Activated naive CD4-positive, alpha-beta T cell treated with anti-CD3 and anti-CD28 coated beads for 36 hours (primary cell): ENCODE measurements at regions not wholly inside any gene's neighbourhood (a gene's known extent, or its start where the extent isn't known, plus 50 kb on each side); places are given as distances from the start of the nearest gene placed in this dataset.
"Not testable (repeated sequence)": the region's sequence is repeated elsewhere in the genome, so short reads cannot be mapped to it uniquely, and the experiment has no call there.

Experiments used
- CTCF ChIA-PET: fragments of 350-600 bp; sonication (Branson Sonifier 250); formaldehyde crosslinking; loops from one replicate; lab custom pipeline; 2021; ENCODE audit warnings: antibody characterized with exemption; lab: Charles Lee
- DNase-seq: peaks from one replicate; pipeline ENCODE4 v3.0.0-alpha.2; 2020
- H3K27ac Mint-ChIP-seq: one replicate; pipeline ENCODE4 v1.8.0; 2021; ENCODE audit warnings: mild to moderate bottlenecking, mixed read lengths
- H3K27me3 Mint-ChIP-seq: one replicate; pipeline ENCODE4 v1.8.0; 2021; ENCODE audit warnings: low read depth, mixed read lengths
- H3K36me3 Mint-ChIP-seq: one replicate; pipeline ENCODE4 v1.8.0; 2021; ENCODE audit warnings: low read depth, mixed read lengths
- H3K4me1 Mint-ChIP-seq: one replicate; pipeline ENCODE4 v1.8.0; 2021; ENCODE audit warnings: low read depth, mixed read lengths
- H3K4me3 Mint-ChIP-seq: one replicate; pipeline ENCODE4 v1.8.0; 2021; ENCODE audit warnings: mild to moderate bottlenecking, moderate library complexity, mixed read lengths
- H3K9me3 Mint-ChIP-seq: one replicate; pipeline ENCODE4 v1.8.0; 2021; ENCODE audit warnings: mixed read lengths
- intact Hi-C: fragments of 100-400 bp; cut with micrococcal nuclease; formaldehyde crosslinking; loops from one replicate; pipeline ENCODE4 v1.15.1; 2023

DNA sequence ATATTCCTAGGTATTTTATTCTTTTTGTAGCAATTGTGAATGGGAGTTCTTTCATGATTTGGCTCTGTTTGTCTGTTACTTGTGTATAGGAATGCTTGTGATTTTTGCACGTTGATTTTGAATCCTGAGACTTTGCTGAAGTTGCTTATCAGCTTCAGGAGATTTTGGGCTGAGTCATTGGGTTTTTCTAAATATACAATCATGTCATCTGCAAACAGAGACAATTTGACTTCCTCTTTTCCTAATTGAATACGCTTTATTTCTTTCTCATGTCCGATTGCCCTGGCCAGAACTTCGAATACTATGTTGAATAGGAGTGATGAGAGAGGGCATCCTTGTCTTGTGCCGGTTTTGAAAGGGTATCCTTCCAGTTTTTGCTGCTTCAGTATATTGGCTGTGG is 234.6 kb upstream of the RASGRP1 start:
- DNase-seq, H3K9me3 Mint-ChIP-seq, CTCF ChIA-PET, H3K36me3 Mint-ChIP-seq, H3K4me1 Mint-ChIP-seq, intact Hi-C loops, H3K27ac Mint-ChIP-seq, H3K4me3 Mint-ChIP-seq: not testable (repeated sequence)
- H3K27me3 Mint-ChIP-seq = peaks cover 28% of the 10 kb centered on the region

DNA sequence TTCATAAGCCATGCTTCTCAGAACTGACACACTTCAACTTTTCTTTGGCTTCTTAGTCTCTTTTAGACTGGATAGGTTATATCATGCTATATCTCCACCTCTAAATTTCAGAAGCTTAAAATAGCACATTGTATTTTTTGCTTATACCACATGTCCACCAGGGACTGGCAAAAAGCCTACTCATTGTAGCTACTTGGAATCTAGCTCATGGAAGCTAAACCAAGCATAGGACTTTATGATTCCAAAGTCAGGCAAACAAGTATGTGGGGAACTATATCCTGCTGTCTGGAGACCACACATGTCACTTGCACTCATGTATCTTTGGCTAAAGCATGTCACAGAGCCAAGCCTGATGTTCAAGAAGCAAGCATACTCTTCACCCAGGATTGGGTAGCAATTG is 245.0 kb upstream of the RASGRP1 start:
- Mint-ChIP-seq H3K27me3 (peaks cover 4% of the 10 kb centered on the region), H3K4me1 (no peaks in the 10 kb centered on the region), H3K27ac (no peak overlapping the region), H3K36me3 (no peaks in the 10 kb centered on the region), H3K4me3 (no peak overlapping the region), H3K9me3 (no peaks in the 10 kb centered on the region)
- intact Hi-C loops = loop anchor here (10.0 kb wide), 1 partner anchor 335 kb away; no protein-coding TSS in a partner anchor
- CTCF ChIA-PET = no interaction called here
- no peak for DNase-seq

DNA sequence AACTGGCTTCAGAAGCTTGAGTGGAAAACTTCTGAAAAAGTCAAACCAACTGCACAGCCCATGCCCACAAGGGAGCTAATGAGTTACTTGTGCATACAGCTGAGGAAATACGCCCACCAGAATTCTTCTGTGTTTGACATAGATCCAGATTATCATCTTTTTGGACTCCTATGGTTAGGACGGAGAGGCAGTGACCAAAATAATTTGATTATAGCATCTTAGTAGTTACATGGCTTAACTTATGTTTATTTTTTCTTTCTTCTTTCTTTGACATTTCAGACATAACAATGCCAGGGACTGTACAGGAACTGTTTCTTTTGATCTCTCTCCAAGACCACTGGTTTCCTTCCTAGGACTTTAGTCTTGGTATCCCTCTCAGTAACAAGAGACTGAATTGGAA is 246.1 kb upstream of the RASGRP1 start:
- CTCF ChIA-PET = no interaction called here
- peaks cover 4% of the 10 kb centered on the region for H3K27me3 Mint-ChIP-seq

DNA sequence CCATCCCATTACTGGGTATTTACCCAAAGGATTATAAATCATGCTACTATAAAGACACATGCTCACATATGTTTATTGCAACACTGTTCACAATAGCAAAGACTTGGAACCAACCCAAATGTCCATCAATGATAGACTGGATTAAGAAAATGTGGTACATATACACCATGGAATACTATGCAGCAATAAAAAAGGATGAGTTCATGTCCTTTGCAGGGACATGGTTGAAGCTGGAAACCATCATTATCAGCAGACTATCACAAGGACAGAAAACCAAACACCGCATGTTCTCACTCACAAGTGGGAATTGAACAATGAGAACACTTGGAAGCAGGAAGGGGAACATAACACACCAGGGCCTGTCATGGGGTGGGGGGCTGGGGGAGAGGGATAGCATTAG is 249.6 kb upstream of the RASGRP1 start:
- H3K27me3 Mint-ChIP-seq, DNase-seq, H3K4me3 Mint-ChIP-seq, H3K9me3 Mint-ChIP-seq, H3K4me1 Mint-ChIP-seq, H3K27ac Mint-ChIP-seq, CTCF ChIA-PET, H3K36me3 Mint-ChIP-seq: not testable (repeated sequence)
- intact Hi-C loops = loop anchor here (10.0 kb wide), 1 partner anchor 331 kb away; no protein-coding TSS in a partner anchor

More for the DNA sequence above, 246.1 kb upstream of the RASGRP1 start:
- no peak for DNase-seq
- H3K27ac Mint-ChIP-seq = no peak overlapping the region
- H3K4me1 Mint-ChIP-seq = no peaks in the 10 kb centered on the region
- intact Hi-C loops = loop anchor here (10.0 kb wide), 1 partner anchor 334 kb away; no protein-coding TSS in a partner anchor
- no peaks in the 10 kb centered on the region for H3K9me3 Mint-ChIP-seq
- no peaks in the 10 kb centered on the region for H3K36me3 Mint-ChIP-seq
- H3K4me3 Mint-ChIP-seq = no peak overlapping the region

DNA sequence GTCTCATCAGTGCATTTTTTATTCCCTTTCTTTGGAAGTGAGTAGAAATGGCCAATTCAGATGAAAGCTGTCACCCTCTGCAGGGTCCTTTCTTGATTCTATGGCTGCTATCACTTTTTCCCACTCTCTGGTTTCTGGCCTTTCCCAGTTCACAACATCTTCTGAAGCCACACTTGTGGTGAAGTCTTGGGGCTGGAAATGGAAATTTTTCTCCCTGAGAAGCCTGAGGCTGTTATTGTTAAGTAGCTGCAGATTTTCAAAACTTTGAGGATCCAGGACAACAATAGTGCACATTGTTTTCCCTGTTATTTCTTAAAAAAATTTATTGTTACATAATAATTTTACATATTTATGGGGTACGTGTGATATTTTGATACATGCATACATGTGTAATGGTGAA is 250.3 kb upstream of the RASGRP1 start:
- H3K9me3 Mint-ChIP-seq = no peaks in the 10 kb centered on the region
- CTCF ChIA-PET = interaction anchor here (0.6 kb wide), 1 partner anchor 520 kb away, joined by 5 read pairs; no protein-coding TSS in a partner anchor
- intact Hi-C loops = loop anchor here (5.0 to 10.0 kb wide), 2 partner anchors 330 to 612 kb away; no protein-coding TSS in a partner anchor
- no peak overlapping the region for H3K27ac Mint-ChIP-seq
- DNase-seq = no peak
- H3K27me3 Mint-ChIP-seq = peaks cover 4% of the 10 kb centered on the region
- no peaks in the 10 kb centered on the region for H3K36me3 Mint-ChIP-seq
- H3K4me3 Mint-ChIP-seq = no peak overlapping the region
- peaks cover 8% of the 10 kb centered on the region for H3K4me1 Mint-ChIP-seq

DNA sequence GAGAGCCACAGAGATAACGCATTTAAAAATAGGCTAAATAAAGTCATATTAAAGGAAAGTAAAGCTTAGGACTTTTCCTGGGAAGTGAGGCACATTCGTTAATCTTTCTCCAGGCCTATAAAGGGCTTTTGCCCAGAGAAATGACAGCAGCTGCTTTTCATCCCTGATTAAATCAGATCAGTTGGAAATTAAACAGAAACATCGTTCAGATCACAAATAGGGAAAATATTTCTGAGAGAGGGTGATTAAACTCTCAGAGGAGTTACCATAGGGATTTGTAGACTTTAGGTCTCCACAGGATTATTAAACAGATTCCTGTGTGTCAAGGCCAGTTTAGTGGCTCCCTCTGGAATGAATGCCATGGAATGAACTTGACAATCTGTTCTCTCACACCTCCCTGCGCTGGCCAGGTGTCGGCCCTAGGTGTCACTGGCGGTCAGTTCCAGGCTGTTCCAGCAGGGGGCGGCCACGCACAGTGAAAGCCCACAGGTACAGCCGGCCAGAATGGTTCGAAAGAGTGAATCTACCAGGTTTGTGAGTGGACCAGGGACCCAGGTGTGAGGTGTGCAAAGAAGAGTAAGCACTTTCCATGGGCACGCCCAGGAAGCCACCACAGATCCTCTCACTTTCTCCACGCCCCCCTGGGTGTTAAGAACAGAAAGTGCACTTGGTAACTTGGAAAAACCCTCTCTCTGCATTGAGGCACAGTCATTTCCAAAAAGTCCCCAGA is 253.0 kb upstream of the RASGRP1 start:
- CTCF ChIA-PET = interaction anchor here (0.6 to 2.5 kb wide), 8 partner anchors 10 to 761 kb away, joined by 3 to 9 read pairs (median 3); no protein-coding TSS in a partner anchor
- peaks cover 8% of the 10 kb centered on the region for H3K4me1 Mint-ChIP-seq
- H3K9me3 Mint-ChIP-seq = no peaks in the 10 kb centered on the region
- H3K27ac Mint-ChIP-seq = no peak overlapping the region
- intact Hi-C loops = loop anchor here (1.0 to 10.0 kb wide), 6 partner anchors 37 to 939 kb away; no protein-coding TSS in a partner anchor
- no peaks in the 10 kb centered on the region for H3K36me3 Mint-ChIP-seq
- DNase-seq = peak; percentile 90
- no peak overlapping the region for H3K4me3 Mint-ChIP-seq
- peaks cover 2% of the 10 kb centered on the region for H3K27me3 Mint-ChIP-seq

DNA sequence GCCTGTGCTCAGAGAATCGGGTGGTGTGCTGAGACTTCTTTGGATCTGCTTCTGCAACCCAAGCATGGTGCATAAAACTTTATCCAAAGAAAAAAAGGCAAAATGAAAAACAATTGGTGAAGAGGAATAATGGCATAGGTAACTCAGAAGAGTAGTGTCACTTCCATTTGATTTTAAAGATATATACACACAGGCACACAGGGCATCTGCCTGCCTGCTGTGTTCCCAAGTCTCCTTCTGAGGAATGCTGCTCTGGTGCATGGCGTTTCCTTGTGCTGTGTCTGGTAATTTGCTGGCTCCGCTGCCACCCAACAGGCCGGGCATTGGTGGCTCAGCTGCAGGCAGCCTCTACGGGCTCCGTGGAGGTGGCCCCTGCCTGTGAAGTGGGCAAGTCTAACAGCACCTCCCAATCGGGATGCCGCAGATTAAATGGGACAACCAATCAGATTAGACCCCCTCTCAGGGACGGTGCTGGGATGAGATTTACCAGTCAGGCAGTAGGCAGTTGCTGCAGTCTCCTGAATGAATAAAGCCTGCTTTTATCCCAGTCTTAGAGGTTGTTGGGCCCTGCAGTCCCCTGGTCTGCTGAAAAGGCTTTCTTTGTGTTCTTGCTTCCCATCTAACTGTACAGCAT is 253.7 kb upstream of the RASGRP1 start:
- no peak for DNase-seq
- Mint-ChIP-seq H3K4me1 (peaks cover 8% of the 10 kb centered on the region), H3K36me3 (no peaks in the 10 kb centered on the region), H3K4me3 (no peak overlapping the region), H3K9me3 (no peaks in the 10 kb centered on the region), H3K27me3 (no peaks in the 10 kb centered on the region), H3K27ac (no peak overlapping the region)
- intact Hi-C loops = loop anchor here (1.0 to 10.0 kb wide), 4 partner anchors 36 to 939 kb away; no protein-coding TSS in a partner anchor
- CTCF ChIA-PET = no interaction called here

DNA sequence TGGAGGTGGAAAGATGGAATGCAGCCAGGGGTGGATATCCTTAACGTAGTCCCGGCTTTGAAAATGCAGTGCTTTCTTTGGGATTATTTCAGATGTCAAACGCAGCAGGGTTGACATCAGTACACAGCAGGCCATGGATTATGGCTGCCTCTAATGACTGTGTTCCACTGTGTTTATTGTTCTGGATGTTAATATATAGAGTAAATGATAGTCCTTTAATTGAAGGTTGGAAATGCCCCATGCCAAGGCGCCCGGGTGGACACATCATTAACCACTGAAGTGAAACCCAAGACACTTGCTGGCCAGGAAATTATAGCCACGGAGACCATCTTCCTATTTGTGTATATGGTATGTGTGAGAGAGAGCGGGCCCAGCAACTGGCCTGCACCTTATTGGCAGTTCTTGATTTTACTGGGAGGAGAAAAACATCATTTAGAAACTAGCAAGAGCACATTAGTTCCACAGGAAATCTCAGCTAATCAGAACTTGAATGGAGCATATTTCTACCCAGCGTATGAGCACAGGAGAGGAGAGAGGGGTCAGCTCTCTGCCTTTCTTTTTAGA is 254.9 kb upstream of the RASGRP1 start:
- Mint-ChIP-seq H3K27ac (no peak overlapping the region), H3K4me1 (peaks cover 8% of the 10 kb centered on the region), H3K9me3 (no peaks in the 10 kb centered on the region), H3K4me3 (no peak overlapping the region), H3K36me3 (no peaks in the 10 kb centered on the region), H3K27me3 (no peaks in the 10 kb centered on the region)
- CTCF ChIA-PET = no interaction called here
- intact Hi-C loops = loop anchor here (2.0 to 10.0 kb wide), 3 partner anchors 325 to 937 kb away; no protein-coding TSS in a partner anchor
- DNase-seq = no peak

DNA sequence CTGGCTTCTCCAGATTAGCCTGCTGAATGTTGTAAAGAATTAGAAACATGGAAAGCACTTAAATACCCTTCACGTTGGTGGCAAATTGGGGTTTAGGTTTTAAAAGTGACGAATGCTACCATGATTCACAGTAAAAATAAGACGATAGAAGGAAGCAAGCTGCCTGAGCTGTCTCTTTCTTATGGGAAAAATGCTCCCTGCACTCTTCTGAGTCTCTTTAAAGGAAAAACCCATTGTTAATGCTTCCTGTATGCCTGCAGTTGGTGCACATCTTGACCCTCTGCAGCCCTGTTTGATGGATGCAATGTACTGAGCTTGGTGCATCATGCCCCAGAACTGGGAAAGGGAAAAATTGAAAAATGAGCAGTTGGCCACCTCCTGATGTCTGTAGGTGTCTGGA is 258.6 kb upstream of the RASGRP1 start:
- intact Hi-C loops = no loop called here
- DNase-seq = no peak
- CTCF ChIA-PET = no interaction called here
- Mint-ChIP-seq H3K4me3 (no peak overlapping the region), H3K9me3 (no peaks in the 10 kb centered on the region), H3K27me3 (peaks cover 14% of the 10 kb centered on the region), H3K27ac (no peak overlapping the region), H3K4me1 (no peaks in the 10 kb centered on the region), H3K36me3 (no peaks in the 10 kb centered on the region)

DNA sequence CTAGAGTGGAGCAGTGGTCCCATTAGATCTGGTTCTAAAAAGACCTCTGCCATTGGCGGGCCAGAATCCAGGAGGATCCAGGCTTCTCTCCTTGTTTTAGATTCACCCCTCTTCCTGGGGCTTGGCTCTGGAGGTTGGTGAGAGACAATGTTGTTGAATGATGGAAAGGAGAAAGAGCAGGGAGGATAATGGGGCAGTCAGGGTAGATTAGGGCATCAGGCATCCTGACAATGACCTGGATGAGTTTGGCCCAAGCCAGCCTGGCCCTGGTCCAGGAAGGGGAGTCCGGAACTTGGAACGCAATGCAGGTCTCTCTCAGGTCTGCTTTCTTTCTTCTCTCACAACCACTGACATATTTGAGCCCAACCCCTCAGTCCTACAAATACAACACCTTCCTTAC is 260.1 kb upstream of the RASGRP1 start:
- no peak for DNase-seq
- Mint-ChIP-seq H3K27ac (no peak overlapping the region), H3K36me3 (no peaks in the 10 kb centered on the region), H3K27me3 (peaks cover 18% of the 10 kb centered on the region), H3K4me1 (no peaks in the 10 kb centered on the region), H3K4me3 (no peak overlapping the region), H3K9me3 (no peaks in the 10 kb centered on the region)
- intact Hi-C loops = no loop called here
- CTCF ChIA-PET = no interaction called here

DNA sequence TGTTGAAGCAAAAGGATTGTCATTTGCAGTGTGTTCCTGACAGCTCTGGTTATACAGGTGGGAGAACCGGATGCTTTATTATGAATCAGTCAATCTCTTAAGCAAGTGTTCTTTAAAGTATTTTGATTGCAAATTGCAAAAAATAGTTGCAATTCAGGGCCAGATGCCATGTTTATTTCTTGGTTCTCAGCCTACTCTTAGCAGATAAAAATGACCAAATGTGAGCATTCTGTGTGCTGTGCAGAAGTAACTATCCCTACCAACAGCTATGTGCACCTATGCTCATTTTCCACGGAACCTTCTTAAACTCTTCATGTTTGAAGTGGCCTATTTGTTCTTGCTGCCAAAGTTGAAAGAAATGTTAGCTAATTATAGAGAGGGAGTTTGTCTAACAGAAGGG is 262.3 kb upstream of the RASGRP1 start:
- intact Hi-C loops = no loop called here
- Mint-ChIP-seq H3K36me3 (no peaks in the 10 kb centered on the region), H3K27me3 (peaks cover 22% of the 10 kb centered on the region), H3K4me1 (no peaks in the 10 kb centered on the region), H3K9me3 (no peaks in the 10 kb centered on the region), H3K4me3 (no peak overlapping the region), H3K27ac (no peak overlapping the region)
- no peak for DNase-seq
- CTCF ChIA-PET = interaction anchor here (1.0 kb wide), 1 partner anchor 10 kb away, joined by 3 read pairs; no protein-coding TSS in a partner anchor

DNA sequence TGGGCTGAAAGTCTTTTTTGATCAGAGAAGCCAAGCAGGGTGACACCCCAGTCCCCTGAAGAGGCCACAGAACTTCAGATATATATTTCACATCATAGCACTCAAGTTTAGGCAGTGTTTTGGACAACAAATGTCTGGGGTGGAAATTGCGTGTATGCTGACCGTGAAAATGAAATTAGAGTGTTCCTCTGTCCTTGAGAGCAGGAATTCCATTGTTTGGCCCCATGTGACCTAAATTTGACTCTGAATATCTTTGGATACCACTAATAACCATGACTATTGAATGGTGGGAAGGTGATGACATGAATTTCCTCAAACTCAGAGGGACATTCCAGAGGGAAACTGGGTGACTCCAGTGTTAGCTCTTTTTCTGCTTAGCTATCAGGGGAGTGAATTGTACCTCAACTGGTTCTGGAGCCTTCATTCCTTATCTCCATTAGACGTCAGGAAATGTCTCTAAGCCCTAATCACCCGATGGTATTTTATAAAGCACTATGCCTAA is 263.5 kb upstream of the RASGRP1 start:
- Mint-ChIP-seq H3K4me1 (no peaks in the 10 kb centered on the region), H3K4me3 (no peak overlapping the region), H3K27ac (no peak overlapping the region), H3K36me3 (no peaks in the 10 kb centered on the region), H3K9me3 (no peaks in the 10 kb centered on the region), H3K27me3 (peaks cover 24% of the 10 kb centered on the region)
- intact Hi-C loops = no loop called here
- CTCF ChIA-PET = interaction anchor here (0.6 kb wide), 1 partner anchor 550 kb away, joined by 3 read pairs; no protein-coding TSS in a partner anchor
- no peak for DNase-seq
